SK-N-SH (cell line): ENCODE measurements at regions not wholly inside any gene's neighbourhood (a gene's known extent, or its start where the extent isn't known, plus 50 kb on each side); places are given as distances from the start of the nearest gene placed in this dataset.

Source experiments
- CTCF ChIA-PET: fragments of 300-600, 350-600 bp; formaldehyde crosslinking; extraction: SDS; loops from one replicate; lab custom pipeline; 2021; lab: Yijun Ruan, JAX
- POLR2A ChIA-PET: fragments of 350-600 bp; sonication (Branson Sonifier 250); formaldehyde crosslinking; extraction: SDS; loops from one replicate; lab custom pipeline; 2020; ENCODE audit warnings: antibody characterized with exemption, inconsistent platforms; lab: Yijun Ruan, JAX
- DNase-seq: peaks from one replicate; pipeline ENCODE4 v3.0.0; 2012
- H2AFZ ChIP-seq: fragments of 200-600 bp; sonication (generic); 2 replicates; pipeline ENCODE4 v1.8.1; 2016; ENCODE audit warnings: antibody characterized with exemption, mild to moderate bottlenecking, low read depth
- H3F3A ChIP-seq: fragments of 200-600 bp; sonication (generic); replicated peaks from 2 replicates; pipeline ENCODE3; 2016; ENCODE audit warnings: antibody characterized with exemption, mild to moderate bottlenecking; ENCODE audit not compliant: insufficient read depth
- H3K27ac ChIP-seq, 2 experiments: fragments of 200-500 bp in 1 of 2; fragments of 200-600 bp in 1 of 2; sonication (Bioruptor generic) in 1 of 2; sonication (generic), shearing (Covaris generic) in 1 of 2; 2 replicates each; pipeline versions ENCODE4 v1.5.1 to v1.6.1; 2014 to 2016; ENCODE audit warnings: low read depth in 2 of 2, inconsistent platforms in 1 of 2, low read length in 1 of 2, mild to moderate bottlenecking in 1 of 2, mixed read lengths in 1 of 2
- H3K27me3 ChIP-seq: fragments of 200-600 bp; sonication (generic), shearing (Covaris generic); 2 replicates; pipeline ENCODE4 v1.6.1; 2016; ENCODE audit warnings: mixed run types; ENCODE audit not compliant: insufficient read depth
- H3K36me3 ChIP-seq, 2 experiments: fragments of 200-500 bp in 1 of 2; fragments of 200-600 bp in 1 of 2; sonication (Bioruptor generic) in 1 of 2; sonication (generic) in 1 of 2; replicated peaks in 1 of 2; 2 replicates each; pipeline versions ENCODE3 to v1.5.1; 2014 to 2016; ENCODE audit warnings: low read length in 1 of 2, mild to moderate bottlenecking in 1 of 2; ENCODE audit not compliant: insufficient read depth in 2 of 2, control insufficient read depth in 1 of 2
- H3K4me1 ChIP-seq, 2 experiments: fragments of 200-500 bp in 1 of 2; fragments of 200-600 bp in 1 of 2; sonication (Bioruptor generic) in 1 of 2; sonication (generic), shearing (Covaris generic) in 1 of 2; 2 replicates each; pipeline versions ENCODE4 v1.5.1 to v1.6.1; 2014 to 2016; ENCODE audit warnings: low read depth in 1 of 2, low read length in 1 of 2, mixed run types in 1 of 2; ENCODE audit not compliant: insufficient read depth in 2 of 2, control insufficient read depth in 1 of 2
- H3K4me2 ChIP-seq: fragments of 200-600 bp; sonication (generic), shearing (Covaris generic); 2 replicates; pipeline ENCODE4 v1.6.1; 2017; ENCODE audit warnings: mixed run types
- H3K4me3 ChIP-seq, 2 experiments: fragments of 200-500 bp in 1 of 2; fragments of 200-600 bp in 1 of 2; sonication (Bioruptor generic) in 1 of 2; sonication (generic), shearing (Covaris generic) in 1 of 2; 2 replicates each; pipeline versions ENCODE4 v1.5.1 to v1.8.1; 2014 to 2016; ENCODE audit warnings: low read depth in 2 of 2, inconsistent platforms in 1 of 2, low read length in 1 of 2, mild to moderate bottlenecking in 1 of 2, mixed read lengths in 1 of 2, moderate library complexity in 1 of 2
- H3K79me2 ChIP-seq: fragments of 200-600 bp; sonication (generic); 2 replicates; pipeline ENCODE4 v1.8.1; 2017; ENCODE audit warnings: mild to moderate bottlenecking; ENCODE audit not compliant: insufficient read depth
- H3K9ac ChIP-seq: fragments of 200-600 bp; sonication (generic); 2 replicates; pipeline ENCODE4 v1.6.1; 2017; ENCODE audit warnings: mixed run types
- H3K9me2 ChIP-seq: fragments of 200-600 bp; sonication (generic); 2 replicates; pipeline ENCODE4 v1.6.1; 2017; ENCODE audit warnings: mixed run types
- H3K9me3 ChIP-seq: fragments of 200-600 bp; sonication (generic); 2 replicates; pipeline ENCODE4 v1.6.1; 2017; ENCODE audit warnings: mixed run types, mild to moderate bottlenecking, moderate library complexity
- H4K20me1 ChIP-seq: fragments of 200-600 bp; sonication (generic); 2 replicates; pipeline ENCODE4 v1.6.1; 2017; ENCODE audit warnings: mild to moderate bottlenecking, mixed run types; ENCODE audit not compliant: insufficient read depth
- CHD2 ChIP-seq: fragments of 150-350 bp; IDR thresholded peaks from 2 replicates; pipeline ENCODE4 v1.6.1; 2018; ENCODE audit warnings: low read length; ENCODE audit not compliant: partially characterized antibody
- CTCF ChIP-seq: fragments of 200-600 bp; sonication (generic); IDR thresholded peaks from 2 replicates; pipeline ENCODE4 v1.6.1; 2017; ENCODE audit warnings: antibody characterized with exemption, mild to moderate bottlenecking, moderate library complexity
- ELF1 ChIP-seq: IDR thresholded peaks from 2 replicates; pipeline ENCODE4 v1.4.0; 2012
- EZH2phosphoT487 ChIP-seq: fragments of 200-600 bp; sonication (generic); IDR thresholded peaks from 2 replicates; pipeline ENCODE4 v1.6.1; 2017; ENCODE audit warnings: low read depth, mixed run types, mild to moderate bottlenecking, antibody characterized with exemption, moderate library complexity, borderline replicate concordance
- FOXM1 ChIP-seq: IDR thresholded peaks from 2 replicates; pipeline ENCODE4 v1.4.0; 2012; ENCODE audit warnings: low read depth, mild to moderate bottlenecking
- GABPA ChIP-seq: IDR thresholded peaks from 2 replicates; pipeline ENCODE4 v1.4.0; 2012; ENCODE audit warnings: low read depth, mild to moderate bottlenecking
- JUND ChIP-seq: IDR thresholded peaks from 2 replicates; pipeline ENCODE4 v1.4.0; 2012
- MAX ChIP-seq: IDR thresholded peaks from 2 replicates; pipeline ENCODE4 v1.4.0; 2012; ENCODE audit warnings: low read depth
- MEF2A ChIP-seq: IDR thresholded peaks from 2 replicates; pipeline ENCODE4 v1.4.0; 2012; ENCODE audit warnings: low read depth, borderline replicate concordance
- NFIC ChIP-seq: IDR thresholded peaks from 2 replicates; pipeline ENCODE4 v1.4.0; 2012; ENCODE audit warnings: borderline replicate concordance
- PBX3 ChIP-seq: IDR thresholded peaks from 2 replicates; pipeline ENCODE4; 2012
- POLR2AphosphoS5 ChIP-seq: IDR thresholded peaks from 2 replicates; pipeline ENCODE4 v1.6.1; 2012; ENCODE audit warnings: low read depth, low read length
- RAD21 ChIP-seq: IDR thresholded peaks from 2 replicates; pipeline ENCODE4 v1.6.1; 2012; ENCODE audit warnings: mild to moderate bottlenecking, low read length
- REST ChIP-seq: IDR thresholded peaks from 2 replicates; pipeline ENCODE4 v1.6.1; 2012; ENCODE audit warnings: mild to moderate bottlenecking, low read depth, low read length, moderate library complexity
- RFX5 ChIP-seq: IDR thresholded peaks from 2 replicates; pipeline ENCODE4 v1.6.1; 2012; ENCODE audit warnings: mild to moderate bottlenecking, improper control_type of control experiment, low read length
- RXRA ChIP-seq: IDR thresholded peaks from 2 replicates; pipeline ENCODE4 v1.4.0; 2012; ENCODE audit warnings: low read depth, mild to moderate bottlenecking, borderline replicate concordance
- SMC3 ChIP-seq: IDR thresholded peaks from 2 replicates; pipeline ENCODE4 v1.6.1; 2012; ENCODE audit warnings: low read depth, low read length, improper control_type of control experiment
- TAF1 ChIP-seq: IDR thresholded peaks from 2 replicates; pipeline ENCODE4 v1.6.1; 2012; ENCODE audit warnings: low read depth, mild to moderate bottlenecking, low read length, moderate library complexity, borderline replicate concordance
- USF1 ChIP-seq: IDR thresholded peaks from 2 replicates; pipeline ENCODE4 v1.4.0; 2012; ENCODE audit warnings: low read depth, borderline replicate concordance
- ZBTB33 ChIP-seq: IDR thresholded peaks from 2 replicates; pipeline ENCODE4 v1.4.0; 2012; ENCODE audit warnings: low read depth, borderline replicate concordance
- WGBS: methylation state at CpG from one replicate; pipeline ENCODE4 v1.1.6; 2017; ENCODE audit warnings: low lambda C conversion rate; 5-methylcytosine and 5-hydroxymethylcytosine counted together

- 0% methylated on average over 1 of the region's 1 CpG for whole genome bisulfite sequencing
- ChIA-PET CTCF (interaction anchor here (1.0 kb wide), 1 partner anchor 10 kb away, joined by 4 read pairs; no protein-coding TSS in a partner anchor), POLR2A (no interaction called here)
- H2AFZ ChIP-seq, result no peak overlapping the region
- no peaks in the 10 kb centered on the region for H3K4me1 ChIP-seq
- H3K27ac ChIP-seq, result no peak overlapping the region
- H3K27me3 ChIP-seq, result no peaks in the 10 kb centered on the region
- no peaks in the 10 kb centered on the region for H3K9me2 ChIP-seq
- H3K79me2 ChIP-seq, result no peaks in the 10 kb centered on the region
- H3F3A ChIP-seq, result no peaks in the 10 kb centered on the region
- H3K36me3 ChIP-seq, result no peaks in the 10 kb centered on the region
- no peaks in the 10 kb centered on the region for H4K20me1 ChIP-seq
- H3K9me3 ChIP-seq, result no peaks in the 10 kb centered on the region
- H3K4me3 ChIP-seq, result no peak overlapping the region
- TF ChIP-seq NFIC, result no peak
- TF ChIP-seq MAX, result no peak
- no peak for TF ChIP-seq GABPA
- TF ChIP-seq CTCF, result no peak
- no peak for TF ChIP-seq SMC3
- no peak for TF ChIP-seq RAD21
- no peak for TF ChIP-seq TAF1
- no peak for TF ChIP-seq PBX3
- TF ChIP-seq MEF2A, result no peak
- TF ChIP-seq ELF1, result no peak
- no peak for TF ChIP-seq RXRA
- no peak for TF ChIP-seq RFX5
- no peak for TF ChIP-seq USF1
- no peak for TF ChIP-seq REST
- TF ChIP-seq EZH2phosphoT487, result no peak
- TF ChIP-seq CHD2, result no peak
- TF ChIP-seq POLR2AphosphoS5, result no peak
- TF ChIP-seq FOXM1, result no peak
- no peak for TF ChIP-seq JUND
- no peak for TF ChIP-seq ZBTB33
- no peak overlapping the region for H3K4me2 ChIP-seq
- DNase-seq, result no peak
- H3K9ac ChIP-seq, result no peak overlapping the region
Observed at GRCh38 chr3:82596805-82597204, 835.4 kb upstream of the GBE1 start.
